NCI-H2107 (cell line): ENCODE measurements at regions not wholly inside any gene's neighbourhood (a gene's known extent, or its start where the extent isn't known, plus 50 kb on each side); places are given as distances from the start of the nearest gene placed in this dataset.

Experiments used
- DNase-seq: peaks from one replicate; lab custom pipeline; 2025; lab: John Stamatoyannopoulos, UW

DNA sequence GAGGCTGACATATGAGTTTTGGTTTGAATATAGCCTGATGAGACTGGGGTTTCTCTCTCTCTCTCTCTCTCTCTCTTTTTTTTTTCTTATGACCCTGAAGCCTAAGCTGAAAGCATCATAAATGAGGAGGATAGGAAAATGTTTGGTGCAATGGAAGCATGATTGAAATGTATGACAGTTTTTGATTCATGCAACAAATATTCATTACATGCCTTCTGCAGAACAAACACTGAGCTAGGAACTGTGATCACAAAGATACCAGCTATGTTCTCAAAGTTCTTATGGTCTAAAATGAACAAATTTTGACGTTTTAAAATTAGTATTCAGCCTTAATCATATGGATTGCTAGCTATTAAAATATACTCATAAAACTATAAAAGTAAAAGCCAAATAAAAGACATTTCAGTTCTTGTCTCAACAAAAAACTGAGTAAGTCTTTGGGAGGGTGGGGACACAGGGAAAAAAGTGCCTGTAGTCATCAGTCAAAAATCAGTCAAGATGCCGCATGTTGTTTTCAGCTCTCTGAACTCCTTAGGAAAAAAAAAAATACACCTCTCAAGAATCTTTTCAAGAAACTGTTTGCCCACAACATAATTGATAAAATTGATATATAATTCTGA lies 57.2 kb downstream of the NKX6-1 start:
- DNase-seq, result no peak

DNA sequence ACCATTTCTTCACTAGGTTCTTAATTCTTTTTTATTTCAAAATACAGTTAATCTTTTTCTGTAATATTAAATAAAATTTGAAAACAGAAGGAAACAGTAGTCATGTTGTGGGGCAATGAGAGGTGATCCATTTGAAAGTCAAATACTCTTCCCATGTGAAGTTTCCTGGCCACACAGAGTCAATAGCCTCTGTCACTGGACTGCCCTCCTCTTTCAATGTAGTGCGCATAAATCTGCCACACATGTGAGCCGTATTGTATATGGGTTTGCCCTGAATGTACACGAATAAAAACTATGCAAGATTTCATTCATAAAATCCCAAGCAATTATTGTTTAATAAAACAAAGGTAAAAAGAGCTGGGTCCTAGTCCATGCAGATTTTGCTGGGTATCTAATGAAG lies 59.1 kb downstream of the NKX6-1 start:
- no peak for DNase-seq

DNA sequence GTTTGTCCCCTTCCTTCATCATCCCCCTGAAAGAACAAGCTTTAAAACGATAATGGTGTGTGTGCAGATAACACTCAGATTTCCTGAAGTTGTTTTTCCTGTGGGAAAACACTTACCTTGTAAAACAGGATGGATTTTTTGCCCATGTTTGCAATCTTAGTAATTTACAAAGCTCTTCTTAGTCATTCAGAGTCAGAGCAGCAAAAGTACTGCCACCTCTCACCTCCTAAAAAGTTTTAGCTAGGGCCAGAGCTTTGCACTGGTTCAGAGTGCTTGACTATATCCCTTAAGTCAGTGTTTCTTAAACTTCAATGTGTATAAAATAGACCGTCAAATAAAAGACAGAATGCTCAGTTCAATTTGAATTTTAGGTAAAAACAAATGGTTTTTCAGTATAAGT lies 62.3 kb downstream of the NKX6-1 start:
- DNase-seq, result no peak

DNA sequence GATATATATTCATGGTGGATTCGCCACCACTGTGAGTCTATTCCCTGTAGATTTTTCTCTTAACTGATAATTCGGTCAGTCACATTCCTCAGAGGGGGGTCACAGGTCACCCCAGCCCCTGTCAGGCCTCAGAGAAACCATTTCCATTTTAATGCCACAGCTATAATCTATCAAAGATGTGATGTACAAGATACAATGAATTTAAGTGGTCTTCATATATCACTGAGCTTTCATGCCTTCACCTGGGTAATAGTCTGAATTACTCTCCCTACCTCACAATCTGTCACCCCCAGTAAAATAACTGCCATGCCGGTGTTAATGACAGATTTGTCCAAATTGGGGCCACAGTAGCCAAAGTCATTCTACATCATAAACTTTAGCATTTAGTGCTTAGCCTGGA lies 64.7 kb downstream of the NKX6-1 start:
- DNase-seq, result no peak

DNA sequence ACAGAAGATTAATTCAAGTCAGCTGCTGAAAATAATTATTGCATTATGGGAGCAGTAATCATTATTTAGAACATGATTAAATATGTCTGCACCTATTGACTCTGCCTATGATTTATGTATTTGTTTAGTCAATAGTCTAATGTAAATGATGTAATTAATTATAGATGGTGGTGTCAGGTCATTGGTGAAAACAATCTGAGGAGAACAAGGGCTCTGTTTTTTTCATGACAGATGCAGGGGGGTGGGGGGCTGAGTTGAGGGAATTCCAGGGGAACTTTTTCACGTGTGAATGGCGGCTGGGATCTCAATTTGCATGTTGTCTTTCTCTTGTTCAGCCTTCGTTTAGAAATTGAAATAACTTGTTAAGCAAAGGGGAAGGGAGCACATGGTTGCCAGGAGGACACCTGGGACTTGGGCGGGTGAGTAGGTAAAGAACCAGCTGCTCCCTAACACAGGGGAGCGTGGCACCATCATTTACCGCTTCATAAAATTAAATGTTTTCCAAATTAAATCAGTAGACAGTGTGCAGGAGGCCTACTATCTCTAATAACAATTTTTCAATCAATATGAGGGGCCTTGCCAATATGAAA lies 65.4 kb downstream of the NKX6-1 start:
- no peak for DNase-seq

DNA sequence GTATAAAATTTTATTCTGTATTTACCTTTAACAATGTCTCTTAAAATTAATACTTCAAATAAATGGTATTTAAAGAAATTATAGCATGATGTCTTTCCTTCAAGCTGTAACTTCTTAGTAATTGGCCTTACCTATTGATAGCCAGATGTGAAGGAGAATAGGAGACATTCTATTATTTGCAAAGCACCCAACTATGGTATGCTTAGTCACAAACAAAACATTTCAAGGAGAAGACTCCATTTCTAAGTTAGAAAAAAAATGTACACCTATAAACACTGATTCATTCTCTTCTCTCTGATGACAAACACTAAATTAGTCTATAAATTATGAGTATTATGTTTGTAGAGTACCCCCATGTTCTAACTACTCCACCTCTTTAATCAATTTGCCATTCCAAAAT lies 66.4 kb downstream of the NKX6-1 start:
- no peak for DNase-seq

DNA sequence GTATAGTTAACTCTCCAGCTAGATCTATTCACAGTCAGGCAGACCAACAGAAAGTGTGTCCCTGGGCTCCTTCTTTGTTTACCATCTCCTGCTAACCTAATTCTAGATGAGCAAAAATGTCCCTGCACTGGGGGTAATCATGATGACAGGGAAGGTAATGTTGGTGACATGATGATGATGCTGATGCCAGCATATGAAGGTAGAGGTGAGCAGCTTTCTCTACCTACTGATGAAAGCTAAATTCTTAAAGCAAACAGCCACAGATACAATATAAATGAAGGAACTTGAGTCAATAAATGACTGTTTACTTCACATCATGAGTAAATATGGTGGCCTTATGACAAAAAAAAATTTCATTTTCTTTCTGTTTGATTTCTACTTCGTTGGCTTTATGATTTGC lies 78.5 kb downstream of the NKX6-1 start:
- DNase-seq, result no peak

DNA sequence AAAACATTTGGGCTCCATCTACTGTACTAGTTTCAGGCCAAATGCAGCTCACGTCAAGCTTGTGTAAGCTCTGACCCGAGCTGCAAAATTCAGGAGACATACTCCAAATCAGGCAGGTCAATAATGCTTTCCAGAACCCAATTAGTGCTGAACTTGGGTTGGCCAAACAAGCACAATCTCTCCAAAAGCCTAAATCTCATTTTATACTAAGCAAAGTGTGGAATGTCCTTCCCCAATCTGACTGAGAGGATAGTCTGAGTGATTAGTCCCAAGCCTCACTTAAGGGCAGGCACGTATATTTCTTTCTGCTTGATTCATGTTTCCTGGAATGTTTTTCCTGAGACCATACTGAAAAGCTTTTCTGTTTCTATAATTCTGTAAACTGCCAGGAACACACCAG lies 79.9 kb downstream of the NKX6-1 start:
- DNase-seq, result no peak

DNA sequence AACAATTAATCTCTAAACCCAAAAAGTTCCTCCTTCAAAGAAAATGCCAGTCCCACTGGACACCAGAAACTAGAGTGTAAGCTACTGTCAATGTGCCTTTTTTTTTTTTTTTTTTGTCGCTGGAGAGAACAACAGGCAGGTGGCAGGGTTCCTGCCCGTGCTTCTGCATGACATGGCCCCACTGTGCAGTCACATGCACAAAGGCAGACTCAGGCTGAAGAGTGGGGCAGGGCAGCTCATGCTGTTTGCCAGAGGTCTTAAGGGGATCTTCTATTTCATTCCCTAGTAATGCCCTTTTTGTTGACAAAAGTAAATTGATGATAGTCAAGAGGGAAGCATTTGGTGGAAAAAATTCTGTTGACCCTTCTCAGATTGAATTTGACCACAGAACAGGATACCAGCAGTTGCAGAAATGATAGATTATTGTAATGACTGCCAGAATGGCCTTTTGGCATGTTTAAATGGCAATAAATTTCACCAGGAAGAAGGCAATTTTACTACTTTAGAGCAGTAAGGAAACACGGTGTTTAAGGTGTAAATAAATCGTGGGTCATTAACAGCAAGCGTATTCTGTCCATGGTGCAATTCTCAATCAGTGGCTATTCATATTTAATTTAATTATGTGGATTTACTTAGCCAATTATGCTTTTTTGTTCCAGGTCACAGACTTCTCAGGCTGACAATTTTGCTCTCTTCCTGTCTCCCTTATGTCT lies 80.9 kb downstream of the NKX6-1 start:
- DNase-seq, result peak; percentile 42

DNA sequence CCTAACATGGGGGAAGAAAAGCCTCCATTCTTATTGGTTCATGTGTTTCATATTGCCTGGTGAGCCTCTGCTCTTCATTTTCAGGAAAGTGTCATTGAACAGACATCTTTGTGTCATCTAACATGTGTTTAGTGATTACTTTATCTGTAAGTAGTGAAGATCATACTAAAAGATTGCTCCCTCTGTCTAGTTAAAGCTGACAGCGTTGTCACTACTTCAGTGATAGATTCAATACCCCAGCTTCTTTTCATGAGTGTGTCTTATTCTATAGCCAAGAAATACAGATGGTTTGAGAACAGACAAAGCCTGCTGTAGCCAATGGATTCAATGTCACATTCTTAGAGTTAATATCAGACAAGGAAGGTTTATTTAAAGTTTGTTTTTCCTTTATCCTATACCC lies 85.1 kb downstream of the NKX6-1 start:
- DNase-seq, result no peak

DNA sequence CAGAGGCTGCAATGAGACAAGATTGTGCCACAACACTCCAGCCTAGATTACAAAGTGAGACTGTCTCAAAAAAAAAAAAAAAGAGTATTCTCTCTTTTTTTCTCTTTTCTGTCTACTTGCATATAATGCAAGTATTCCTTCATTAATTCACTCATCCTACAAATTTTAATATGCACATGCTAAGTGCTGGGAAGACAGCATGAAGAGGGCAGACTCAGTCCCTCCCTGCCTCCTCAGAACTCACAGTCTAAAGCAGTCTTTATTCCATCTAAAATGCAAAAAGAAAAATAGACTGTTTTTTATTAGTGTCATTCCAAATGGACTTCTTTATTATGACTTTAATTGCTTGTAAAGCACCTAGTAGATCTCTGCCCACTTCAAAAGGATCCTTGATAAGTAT lies 85.6 kb downstream of the NKX6-1 start:
- no peak for DNase-seq

DNA sequence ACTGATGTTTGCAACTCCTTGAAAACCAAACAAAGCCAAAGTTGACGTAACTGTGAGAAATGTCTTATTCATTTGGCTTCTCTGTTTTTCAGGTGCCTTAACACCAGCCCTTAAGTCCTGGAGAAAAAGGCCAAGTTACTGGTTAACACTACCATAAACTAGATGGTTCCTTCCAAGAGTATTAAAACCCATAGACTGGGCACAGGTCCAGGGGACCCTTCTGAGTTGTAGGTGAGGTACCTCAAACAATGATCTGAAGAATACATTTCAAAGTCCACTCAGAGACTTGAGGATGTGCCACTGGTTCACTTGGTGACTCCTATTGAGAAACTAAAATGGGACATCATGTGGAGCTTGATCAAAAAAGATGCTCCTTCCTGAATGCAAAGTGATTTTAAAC lies 87.0 kb downstream of the NKX6-1 start:
- no peak for DNase-seq

DNA sequence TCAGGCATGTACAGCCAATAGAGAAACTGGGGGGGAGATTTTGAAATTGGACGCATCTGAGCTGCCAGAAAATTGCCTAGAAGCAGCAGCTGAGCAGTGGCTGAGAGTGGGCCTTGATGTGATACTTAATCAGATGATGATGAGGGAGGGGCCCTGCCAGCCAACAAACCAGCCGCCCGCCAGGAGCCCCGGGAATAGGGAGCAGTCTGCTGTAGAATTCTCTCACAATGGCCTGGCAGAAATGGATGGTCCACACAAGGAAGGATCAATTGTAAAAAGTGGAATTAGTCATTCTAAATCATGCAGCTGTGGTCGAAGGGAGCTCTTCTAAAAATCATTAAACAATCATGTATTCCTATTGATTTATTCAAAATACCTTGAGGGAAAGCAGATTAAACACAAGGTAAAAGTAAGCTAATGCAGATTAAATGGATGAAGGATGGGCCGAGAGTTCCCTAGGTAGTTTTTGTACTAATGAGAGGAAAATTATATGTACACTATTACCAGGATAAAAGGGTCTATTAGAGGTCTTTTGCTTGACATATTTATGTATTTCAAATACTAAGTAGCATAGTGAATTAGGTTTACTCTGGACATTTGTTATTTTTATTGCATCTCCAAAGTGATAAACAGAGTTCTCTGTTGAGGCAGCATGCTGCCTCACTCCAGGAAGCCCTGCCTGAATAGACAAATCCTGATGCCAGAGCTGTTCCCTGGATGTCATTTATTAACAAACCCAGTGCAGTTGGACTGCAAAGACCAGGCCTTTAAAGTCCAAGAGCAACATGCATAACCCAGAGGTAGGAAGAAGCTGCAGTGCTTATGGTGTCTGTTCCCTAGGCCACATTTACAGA lies 91.3 kb downstream of the NKX6-1 start:
- DNase-seq, result no peak

DNA sequence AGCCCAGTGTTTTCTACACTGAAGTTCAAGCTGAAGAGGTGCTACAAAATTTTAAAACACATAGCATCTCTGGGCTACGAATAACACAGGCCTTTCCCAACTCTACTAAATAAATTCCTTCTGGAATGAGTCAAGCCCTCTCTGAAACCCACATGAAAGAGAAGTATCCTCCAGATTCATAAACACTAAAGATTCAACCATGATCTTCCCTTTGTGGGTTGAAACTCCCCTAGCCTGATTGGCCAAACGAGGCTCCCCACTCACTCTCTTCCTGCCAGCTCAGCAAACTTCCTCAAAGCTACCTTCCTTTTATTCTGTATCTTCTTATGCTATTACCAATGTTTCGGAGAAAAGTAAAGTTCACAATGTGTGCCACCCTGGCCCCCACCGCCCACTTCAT lies 95.4 kb downstream of the NKX6-1 start:
- DNase-seq, result no peak

DNA sequence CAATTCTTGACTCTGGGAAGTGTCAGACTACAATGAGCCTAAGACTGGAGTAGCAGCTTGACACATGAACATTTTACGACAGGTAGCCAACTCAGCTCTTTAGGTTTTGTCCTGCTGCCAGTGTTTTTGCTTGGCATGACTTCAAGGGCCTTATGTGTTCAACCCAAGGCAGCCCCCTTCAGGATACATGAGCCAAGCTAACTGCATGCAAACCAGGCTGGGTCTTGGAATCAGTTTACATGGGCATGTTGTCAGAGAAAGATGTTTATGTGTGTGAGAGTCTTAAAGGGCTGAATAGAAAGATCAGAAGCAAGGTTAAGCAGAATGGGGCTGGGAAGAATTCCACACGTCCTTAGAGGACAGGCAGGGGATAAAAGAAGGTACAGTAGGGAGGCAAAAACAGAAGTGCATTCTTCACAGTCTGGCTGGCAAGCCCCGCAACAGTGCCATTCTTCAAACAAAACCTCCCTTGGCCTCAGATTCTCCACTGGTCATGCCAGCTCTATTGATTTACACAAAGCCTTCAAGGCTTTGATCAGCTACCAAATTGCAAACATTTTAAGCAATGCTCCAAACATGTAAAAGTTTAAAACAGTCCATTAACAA lies 97.3 kb downstream of the NKX6-1 start:
- peak; percentile 16 for DNase-seq

DNA sequence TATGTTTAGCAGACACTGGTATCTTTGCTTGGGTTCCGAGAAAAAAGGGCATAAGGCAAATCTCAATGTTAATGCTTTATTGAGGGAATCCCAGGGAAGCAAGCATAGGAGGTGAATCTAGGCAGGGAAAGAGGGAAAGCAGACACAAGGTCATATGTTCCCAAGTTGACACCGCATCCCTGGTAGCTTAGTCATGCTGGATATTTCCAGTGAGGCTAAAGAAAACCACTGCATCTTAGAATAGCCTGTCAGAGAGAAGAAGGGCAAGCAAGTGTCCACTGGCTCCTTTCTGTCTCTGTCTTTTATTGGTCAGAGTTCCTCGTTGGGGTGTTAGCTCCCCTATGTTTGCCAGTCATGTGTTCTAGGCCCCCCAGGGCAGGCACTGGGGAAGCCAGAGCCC lies 104.7 kb downstream of the NKX6-1 start:
- no peak for DNase-seq

DNA sequence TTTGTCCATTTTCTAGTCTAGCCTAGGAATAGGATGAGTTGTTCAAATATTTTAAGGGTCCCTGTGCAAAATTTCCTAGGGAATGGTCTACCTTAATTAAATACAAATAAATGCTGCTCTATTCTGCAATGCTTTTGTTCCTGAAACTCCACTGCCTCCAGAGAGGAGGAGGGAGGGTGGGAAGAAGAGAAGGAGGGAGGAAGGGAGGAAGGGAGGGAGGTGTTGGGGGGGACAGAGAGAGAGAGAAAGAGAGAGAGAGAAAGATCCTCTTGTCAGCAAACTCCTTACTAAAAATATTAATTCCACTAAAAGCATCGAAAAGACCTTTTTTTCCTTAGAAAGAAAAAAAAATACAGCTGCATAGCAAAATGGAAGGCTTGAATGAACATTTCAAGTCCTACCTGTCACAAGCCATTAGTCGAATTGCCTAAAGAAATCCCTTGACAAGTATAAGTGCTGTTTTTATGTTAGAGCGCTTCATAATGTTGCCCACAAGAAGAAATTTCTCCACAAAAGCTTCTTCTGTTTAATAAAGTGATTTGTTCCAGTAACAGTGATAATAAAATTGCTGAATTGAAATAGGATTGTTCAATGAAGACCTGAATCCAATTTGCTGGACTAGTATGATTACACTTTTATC lies 106.0 kb downstream of the NKX6-1 start:
- DNase-seq, result no peak

DNA sequence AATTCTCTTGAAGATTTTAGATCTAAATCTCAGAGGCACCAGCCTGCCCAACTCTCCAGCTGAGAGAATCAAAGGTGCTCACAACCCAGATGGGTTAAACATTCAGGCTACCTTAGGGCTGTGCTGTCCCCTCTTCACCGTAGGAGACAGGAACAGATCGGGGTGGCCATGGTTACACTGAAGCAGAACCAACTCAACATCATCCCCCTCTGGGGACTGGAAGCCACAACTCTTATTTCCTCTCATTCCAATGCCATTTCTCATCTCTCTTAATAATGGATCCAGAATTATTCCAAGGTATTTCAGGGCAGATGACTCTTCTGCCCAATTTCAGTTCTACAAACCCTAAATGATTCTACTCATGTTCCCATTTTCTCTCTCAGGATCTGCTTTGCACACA lies 109.7 kb downstream of the NKX6-1 start:
- no peak for DNase-seq

DNA sequence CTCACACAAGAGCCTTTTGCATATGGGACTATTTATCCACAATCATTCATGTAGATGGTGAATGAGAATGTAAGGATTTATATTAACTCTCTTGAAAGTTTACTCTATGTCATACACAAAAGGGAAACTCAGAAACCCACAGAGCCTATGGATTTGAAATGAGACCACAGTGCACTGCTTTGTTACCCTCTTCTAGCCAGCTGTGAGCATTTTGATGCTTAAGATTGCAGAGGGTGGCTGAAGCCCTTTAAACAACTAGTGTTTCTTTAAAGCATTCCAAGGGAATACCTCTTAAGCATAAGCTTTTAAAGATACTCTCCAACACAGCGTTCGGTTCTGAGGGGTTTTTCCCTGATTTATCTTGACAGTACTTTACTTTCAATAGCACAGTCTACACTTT lies 113.9 kb downstream of the NKX6-1 start:
- no peak for DNase-seq

DNA sequence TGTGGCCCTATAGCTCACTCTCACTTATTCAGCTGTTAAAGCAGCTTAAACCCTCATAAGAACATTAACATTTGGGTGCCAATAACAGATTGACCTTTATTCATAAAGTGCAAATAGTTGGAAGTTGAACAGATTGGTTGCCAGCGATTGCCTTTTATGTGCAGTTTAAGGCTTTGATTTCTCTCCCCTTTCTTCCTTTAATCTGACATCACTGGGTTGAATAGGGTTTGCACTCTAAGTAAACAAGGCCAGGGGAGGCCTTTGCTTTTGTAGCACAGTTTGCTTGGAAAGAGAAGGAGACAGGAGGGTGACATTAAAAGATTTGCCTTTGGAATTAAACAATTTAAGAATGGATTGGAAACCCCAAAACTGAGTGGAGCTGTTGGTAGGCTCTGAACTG lies 114.3 kb downstream of the NKX6-1 start:
- DNase-seq, result no peak

DNA sequence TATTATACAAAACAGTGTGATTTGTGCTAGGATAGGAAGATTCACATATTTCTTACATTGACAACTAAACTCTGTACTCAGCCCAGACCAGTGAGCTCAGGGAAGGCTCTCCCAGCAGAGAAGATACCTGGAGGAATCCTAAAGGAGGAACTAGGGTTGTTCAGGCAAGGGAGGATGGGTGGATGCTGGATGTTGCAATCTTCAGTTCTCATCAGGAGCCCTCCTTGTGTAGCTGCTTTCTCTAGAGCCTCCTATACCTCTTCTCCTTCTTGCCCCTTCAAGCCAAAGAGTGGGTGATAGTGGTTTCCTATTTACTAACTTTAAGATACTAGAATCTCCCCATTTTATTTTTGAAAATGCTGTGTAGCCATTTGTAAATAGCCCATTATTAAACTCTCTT lies 117.3 kb downstream of the NKX6-1 start:
- no peak for DNase-seq
